Natural killer cell (primary cell): ENCODE measurements at regions not wholly inside any gene's neighbourhood (a gene's known extent, or its start where the extent isn't known, plus 50 kb on each side); places are given as distances from the start of the nearest gene placed in this dataset.

Experiments
- ATAC-seq, 3 donors: fragments of 150-1000 bp in 2 of 3; fragments of 200-7000 bp in 1 of 3; cut with Tn5 transposase; 1 replicate in 1 of 3; 2 replicates in 2 of 3; pipeline ENCODE4 v1.10.0; 2021; ENCODE audit warnings: mild to moderate bottlenecking in 2 of 3, moderate library complexity in 2 of 3
- DNase-seq, 2 donors: peaks; one replicate each; pipeline versions ENCODE4 v3.0.0 to v3.0.0-alpha.2; 2013 to 2021; ENCODE audit warnings: mixed read lengths in 1 of 2
- H3K27ac ChIP-seq: one replicate; pipeline ENCODE4 v1.5.1; 2013; ENCODE audit warnings: mild to moderate bottlenecking, low read length
- H3K27me3 ChIP-seq: one replicate; pipeline ENCODE4 v1.6.1; 2013; ENCODE audit warnings: low read length; ENCODE audit not compliant: control insufficient read depth, insufficient read depth
- H3K36me3 ChIP-seq: one replicate; pipeline ENCODE4 v1.6.1; 2013; ENCODE audit warnings: low read length; ENCODE audit not compliant: control insufficient read depth, insufficient read depth
- H3K4me1 ChIP-seq: one replicate; pipeline ENCODE4 v1.6.1; 2013; ENCODE audit warnings: low read length; ENCODE audit not compliant: control insufficient read depth, insufficient read depth
- H3K4me3 ChIP-seq: one replicate; pipeline ENCODE4 v1.5.1; 2013; ENCODE audit warnings: low read length
- H3K9me3 ChIP-seq: one replicate; pipeline ENCODE4 v1.6.1; 2013; ENCODE audit warnings: low read length; ENCODE audit not compliant: control insufficient read depth, insufficient read depth
- H3K27ac Mint-ChIP-seq, 2 donors: one replicate each; pipeline ENCODE4 v1.8.0; 2022; ENCODE audit warnings: mild to moderate bottlenecking in 2 of 2, mixed read lengths in 2 of 2, moderate library complexity in 1 of 2
- H3K27me3 Mint-ChIP-seq, 2 donors: one replicate each; pipeline ENCODE4 v1.8.0; 2022; ENCODE audit warnings: low read depth in 2 of 2, mixed read lengths in 2 of 2
- H3K36me3 Mint-ChIP-seq: one replicate; pipeline ENCODE4 v1.8.0; 2022; ENCODE audit warnings: mixed read lengths
- H3K4me1 Mint-ChIP-seq, 2 donors: one replicate each; pipeline ENCODE4 v1.8.0; 2022; ENCODE audit warnings: mixed read lengths in 2 of 2
- H3K4me3 Mint-ChIP-seq: one replicate; pipeline ENCODE4 v1.8.0; 2022; ENCODE audit warnings: mild to moderate bottlenecking, moderate library complexity, mixed read lengths
- H3K9me3 Mint-ChIP-seq, 2 donors: one replicate each; pipeline ENCODE4 v1.8.0; 2022; ENCODE audit warnings: mixed read lengths in 2 of 2
- CTCF ChIP-seq: fragments of 200-600 bp; IDR thresholded peaks from one replicate; pipeline ENCODE4 v1.8.0; 2022; ENCODE audit warnings: antibody characterized with exemption
- WGBS: methylation state at CpG from one replicate; pipeline ENCODE4 v1.1.7; 2013; ENCODE audit warnings: missing lambda C conversion rate; ENCODE audit not compliant: insufficient coverage; 5-methylcytosine and 5-hydroxymethylcytosine counted together
- intact Hi-C: fragments of 100-400 bp; cut with micrococcal nuclease; formaldehyde crosslinking; loops from one replicate; pipeline ENCODE4 v1.14.2; 2022

GRCh38 chr6:95805699-95806098 lies 210.1 kb upstream of the FUT9 start:
- Mint-ChIP-seq H3K36me3 (no peaks in the 10 kb centered on the region), H3K4me1 (no peaks in the 10 kb centered on the region), H3K4me3 (no peak overlapping the region), H3K27me3 (no peaks in the 10 kb centered on the region), H3K27ac (no peak overlapping the region), H3K9me3 (peaks cover 4 to 10% of the 10 kb centered on the region in 2 donors)
- H3K4me3 ChIP-seq: no peak overlapping the region
- H3K27me3 ChIP-seq: no peaks in the 10 kb centered on the region
- TF ChIP-seq CTCF: no peak
- H3K4me1 ChIP-seq: no peaks in the 10 kb centered on the region
- ATAC-seq: no peak
- no peak overlapping the region for H3K27ac ChIP-seq
- intact Hi-C loops: no loop called here
- no peaks in the 10 kb centered on the region for H3K36me3 ChIP-seq
- no peaks in the 10 kb centered on the region for H3K9me3 ChIP-seq
- no peak for DNase-seq

- H3K4me1 Mint-ChIP-seq: no peaks in the 10 kb centered on the region
- intact Hi-C loops: no loop called here
Observed at GRCh38 chr6:95815389-95816056, 200.3 kb upstream of the FUT9 start.

GRCh38 chr6:95819461-95819860 lies 196.3 kb upstream of the FUT9 start:
- H3K9me3 ChIP-seq: no peaks in the 10 kb centered on the region
- H3K4me3 Mint-ChIP-seq: no peak overlapping the region
- H3K36me3 ChIP-seq: no peaks in the 10 kb centered on the region
- H3K27ac Mint-ChIP-seq: no peak overlapping the region
- no peaks in the 10 kb centered on the region for H3K4me1 ChIP-seq
- no peaks in the 10 kb centered on the region for H3K27me3 ChIP-seq
- TF ChIP-seq CTCF: no peak
- no peaks in the 10 kb centered on the region for H3K4me1 Mint-ChIP-seq
- no peak overlapping the region for H3K4me3 ChIP-seq
- no peak overlapping the region for H3K27ac ChIP-seq
- H3K27me3 Mint-ChIP-seq: no peaks in the 10 kb centered on the region
- no peak for ATAC-seq
- H3K9me3 Mint-ChIP-seq: peaks cover 8 to 9% of the 10 kb centered on the region in 2 donors
- H3K36me3 Mint-ChIP-seq: no peaks in the 10 kb centered on the region
- DNase-seq: no peak
- 54% methylated on average over 4 of the region's 4 CpGs for WGBS
- intact Hi-C loops: no loop called here

More at GRCh38 chr6:95815389-95816056, 200.3 kb upstream of the FUT9 start:
- Mint-ChIP-seq H3K27ac (no peak overlapping the region), H3K9me3 (peaks cover 4 to 9% of the 10 kb centered on the region in 2 donors), H3K36me3 (no peaks in the 10 kb centered on the region), H3K27me3 (no peaks in the 10 kb centered on the region), H3K4me3 (no peak overlapping the region)
- Histone ChIP-seq H3K4me3 (no peak overlapping the region), H3K27ac (no peak overlapping the region), H3K27me3 (no peaks in the 10 kb centered on the region), H3K9me3 (no peaks in the 10 kb centered on the region), H3K36me3 (no peaks in the 10 kb centered on the region), H3K4me1 (no peaks in the 10 kb centered on the region)
- TF ChIP-seq CTCF: no peak
- no CpG with 5 or more reads among the region's 3 CpGs for WGBS
- ATAC-seq: no peak
- DNase-seq: no peak

- no peak for TF ChIP-seq CTCF
- no peaks in the 10 kb centered on the region for H3K27me3 ChIP-seq
- 67% methylated on average over 2 of the region's 2 CpGs for WGBS
Observed at GRCh38 chr6:95819939-95820338, 195.8 kb upstream of the FUT9 start.

More at GRCh38 chr6:95819939-95820338, 195.8 kb upstream of the FUT9 start:
- no peaks in the 10 kb centered on the region for H3K4me1 Mint-ChIP-seq
- H3K36me3 Mint-ChIP-seq: no peaks in the 10 kb centered on the region
- intact Hi-C loops: no loop called here
- Histone ChIP-seq H3K9me3 (no peaks in the 10 kb centered on the region), H3K36me3 (no peaks in the 10 kb centered on the region), H3K4me1 (no peaks in the 10 kb centered on the region), H3K27ac (no peak overlapping the region), H3K4me3 (no peak overlapping the region)
- H3K9me3 Mint-ChIP-seq: peaks cover 8 to 11% of the 10 kb centered on the region in 2 donors
- no peak overlapping the region for H3K27ac Mint-ChIP-seq
- ATAC-seq (no peak), DNase-seq (no peak)
- H3K27me3 Mint-ChIP-seq: no peaks in the 10 kb centered on the region
- no peak overlapping the region for H3K4me3 Mint-ChIP-seq
